Gastrocnemius medialis (tissue), 4 donors: ENCODE measurements at regions not wholly inside any gene's neighbourhood (a gene's known extent, or its start where the extent isn't known, plus 50 kb on each side); places are given as distances from the start of the nearest gene placed in this dataset.

Source experiments
- CTCF ChIP-seq, 5 experiments: fragments of 450-650 bp in 3 of 5; fragments of 200-600 bp in 2 of 5; sonication (generic) in 2 of 5; IDR thresholded peaks in 4 of 5; conservative IDR thresholded peaks in 1 of 5; 1 replicate in 4 of 5; 2 replicates in 1 of 5; pipeline ENCODE4 v1.5.1; 2016 to 2019; ENCODE audit warnings: antibody characterized with exemption in 5 of 5, mild to moderate bottlenecking in 3 of 5, moderate library complexity in 3 of 5
- POLR2A ChIP-seq, 2 donors: fragments of 450-650 bp; IDR thresholded peaks; one replicate each; pipeline ENCODE4 v1.6.1; 2017; ENCODE audit warnings: antibody characterized with exemption in 2 of 2, mild to moderate bottlenecking in 2 of 2, moderate library complexity in 2 of 2

GRCh38 chr1:844472-845026 lies 79.2 kb upstream of the SAMD11 start:
- no peak for TF ChIP-seq CTCF (IDR thresholded peaks at IDR 0.05 in 4 of 5, conservative IDR thresholded peaks at IDR 0.05 in 1 of 5)
- TF ChIP-seq POLR2A (IDR thresholded peaks at IDR 0.05) = no peak
